ENCODE measurements at regions not wholly inside any gene's neighbourhood (a gene's known extent, or its start where the extent isn't known, plus 50 kb on each side); places are given as distances from the start of the nearest gene placed in this dataset.

DNA sequence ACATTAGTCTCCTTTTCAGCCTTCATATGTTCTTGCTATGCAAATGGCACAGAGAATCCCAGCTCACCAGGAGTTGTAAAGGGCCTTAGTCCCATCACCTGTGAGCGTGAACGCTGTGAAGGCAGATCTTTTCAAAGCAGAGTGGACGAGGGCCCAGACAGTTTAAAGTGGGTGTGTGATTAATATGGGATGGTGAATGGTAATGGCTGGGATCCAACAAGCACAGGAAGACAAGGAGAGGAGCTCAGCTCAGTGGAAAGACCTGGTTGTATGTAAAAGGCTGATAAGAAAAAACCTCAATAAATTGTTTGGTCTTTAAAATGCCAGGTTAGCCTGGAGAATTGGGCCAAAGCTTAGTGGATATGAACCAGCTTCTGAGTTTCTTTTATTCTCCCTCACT is 326.2 kb downstream of the NYAP2 start:
- Histone ChIP-seq H3K36me3 (no peaks in the 10 kb centered on the region), H3K27ac (replicated peaks in 1 of 4) (no peak overlapping the region), H3K4me1 (no peaks in the 10 kb centered on the region), H3K9me3 (no peaks in the 10 kb centered on the region), H3K4me3 (no peak overlapping the region), H3K27me3 (no peaks in the 10 kb centered on the region)
- 44% methylated on average over 3 of the region's 3 CpGs for WGBS
- DNase-seq (ENCODE audit: extremely low spot score), result no peak
- intact Hi-C loops (cut with DNase I), result no loop called here
- TF ChIP-seq POLR2A (IDR thresholded peaks at IDR 0.05; ENCODE audit: low read depth), result no peak
- no peak for TF ChIP-seq POLR2AphosphoS5 (IDR thresholded peaks at IDR 0.05)
- no peak for TF ChIP-seq EP300 (IDR thresholded peaks at IDR 0.05)
- TF ChIP-seq, protein P1, sequence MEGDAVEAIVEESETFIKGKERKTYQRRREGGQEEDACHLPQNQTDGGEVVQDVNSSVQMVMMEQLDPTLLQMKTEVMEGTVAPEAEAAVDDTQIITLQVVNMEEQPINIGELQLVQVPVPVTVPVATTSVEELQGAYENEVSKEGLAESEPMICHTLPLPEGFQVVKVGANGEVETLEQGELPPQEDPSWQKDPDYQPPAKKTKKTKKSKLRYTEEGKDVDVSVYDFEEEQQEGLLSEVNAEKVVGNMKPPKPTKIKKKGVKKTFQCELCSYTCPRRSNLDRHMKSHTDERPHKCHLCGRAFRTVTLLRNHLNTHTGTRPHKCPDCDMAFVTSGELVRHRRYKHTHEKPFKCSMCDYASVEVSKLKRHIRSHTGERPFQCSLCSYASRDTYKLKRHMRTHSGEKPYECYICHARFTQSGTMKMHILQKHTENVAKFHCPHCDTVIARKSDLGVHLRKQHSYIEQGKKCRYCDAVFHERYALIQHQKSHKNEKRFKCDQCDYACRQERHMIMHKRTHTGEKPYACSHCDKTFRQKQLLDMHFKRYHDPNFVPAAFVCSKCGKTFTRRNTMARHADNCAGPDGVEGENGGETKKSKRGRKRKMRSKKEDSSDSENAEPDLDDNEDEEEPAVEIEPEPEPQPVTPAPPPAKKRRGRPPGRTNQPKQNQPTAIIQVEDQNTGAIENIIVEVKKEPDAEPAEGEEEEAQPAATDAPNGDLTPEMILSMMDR (IDR thresholded peaks at IDR 0.05), result no peak

Small RNA genes in the stretch of these regions (small RNA-seq; reads per million reads assigned to genes)
- 0 reads per million in 3 donors for gene AC068138.1
- 0 reads per million in 3 donors for gene MIR5702

Measured in esophagus muscularis mucosa (tissue), 4 donors.